ENCODE measurements at regions not wholly inside any gene's neighbourhood (a gene's known extent, or its start where the extent isn't known, plus 50 kb on each side); places are given as distances from the start of the nearest gene placed in this dataset.
"Not testable (repeated sequence)": the region's sequence is repeated elsewhere in the genome, so short reads cannot be mapped to it uniquely, and the experiment has no call there.

DNA sequence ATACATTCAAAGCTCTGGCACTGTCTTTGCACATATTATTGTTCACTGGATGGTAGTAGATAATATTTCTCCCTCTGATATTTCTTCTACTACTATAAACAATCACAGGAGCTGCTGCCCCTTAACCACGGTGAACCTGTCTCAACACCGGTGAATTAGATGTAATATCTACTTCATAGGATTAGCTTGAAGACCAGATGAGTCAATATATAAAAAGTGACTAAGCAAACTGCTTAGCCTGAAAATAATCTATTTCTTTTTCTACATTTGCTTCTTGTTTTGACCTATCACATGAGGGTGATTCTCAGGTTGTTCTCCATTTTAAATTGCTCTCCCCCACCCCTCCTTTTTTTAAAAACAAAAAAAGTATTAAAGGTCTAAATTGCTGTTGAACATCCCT is 645.5 kb downstream of the ANKRD50 start:
- TF ChIP-seq, protein P1, sequence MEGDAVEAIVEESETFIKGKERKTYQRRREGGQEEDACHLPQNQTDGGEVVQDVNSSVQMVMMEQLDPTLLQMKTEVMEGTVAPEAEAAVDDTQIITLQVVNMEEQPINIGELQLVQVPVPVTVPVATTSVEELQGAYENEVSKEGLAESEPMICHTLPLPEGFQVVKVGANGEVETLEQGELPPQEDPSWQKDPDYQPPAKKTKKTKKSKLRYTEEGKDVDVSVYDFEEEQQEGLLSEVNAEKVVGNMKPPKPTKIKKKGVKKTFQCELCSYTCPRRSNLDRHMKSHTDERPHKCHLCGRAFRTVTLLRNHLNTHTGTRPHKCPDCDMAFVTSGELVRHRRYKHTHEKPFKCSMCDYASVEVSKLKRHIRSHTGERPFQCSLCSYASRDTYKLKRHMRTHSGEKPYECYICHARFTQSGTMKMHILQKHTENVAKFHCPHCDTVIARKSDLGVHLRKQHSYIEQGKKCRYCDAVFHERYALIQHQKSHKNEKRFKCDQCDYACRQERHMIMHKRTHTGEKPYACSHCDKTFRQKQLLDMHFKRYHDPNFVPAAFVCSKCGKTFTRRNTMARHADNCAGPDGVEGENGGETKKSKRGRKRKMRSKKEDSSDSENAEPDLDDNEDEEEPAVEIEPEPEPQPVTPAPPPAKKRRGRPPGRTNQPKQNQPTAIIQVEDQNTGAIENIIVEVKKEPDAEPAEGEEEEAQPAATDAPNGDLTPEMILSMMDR (conservative IDR thresholded peaks at IDR 0.05; ENCODE audit: low read depth, low read length): no peak
- no peak overlapping the region for H3K4me3 ChIP-seq (ENCODE audit: low read length)
- no peak for DNase-seq (ENCODE audit: low read depth)

DNA sequence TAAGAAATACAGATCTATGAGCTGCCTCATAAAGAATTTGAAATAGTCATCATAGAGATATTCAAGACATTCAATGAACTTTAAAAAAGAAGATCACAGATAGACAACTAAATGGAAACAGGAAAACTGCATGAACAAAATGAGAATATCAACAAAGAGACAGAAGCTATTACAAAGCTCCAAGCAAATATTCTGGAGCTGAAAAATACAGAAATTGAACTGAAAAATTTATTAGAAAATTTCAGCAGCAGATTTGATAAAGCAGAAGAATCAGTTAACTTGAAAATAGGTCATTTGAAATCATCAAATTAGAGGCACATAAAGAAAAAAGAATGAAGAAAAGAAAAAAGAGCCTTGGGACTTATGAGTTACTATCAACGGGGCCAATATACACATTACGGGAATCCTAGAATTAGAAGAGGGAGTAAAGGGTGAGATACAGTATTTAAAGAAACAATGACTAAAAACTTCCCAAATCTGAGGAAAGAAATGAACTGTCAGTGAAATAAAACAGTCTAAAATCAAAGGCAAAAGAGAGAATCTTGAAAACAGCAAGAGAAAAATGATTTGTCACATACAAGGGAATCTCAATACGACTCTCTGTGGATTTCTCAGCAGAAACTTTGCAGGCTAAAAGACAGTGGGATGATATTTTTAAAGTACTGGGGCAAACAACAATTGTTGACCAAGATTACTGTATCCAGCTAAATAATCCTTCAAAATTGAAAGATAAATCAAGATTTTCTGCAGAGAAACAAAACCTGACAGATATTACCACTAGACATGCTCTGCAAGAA is 641.6 kb downstream of the ANKRD50 start:
- no peak for DNase-seq (ENCODE audit: low read depth)
- H3K4me3 ChIP-seq (ENCODE audit: low read length): no peak overlapping the region
- TF ChIP-seq, protein P1 (conservative IDR thresholded peaks at IDR 0.05; ENCODE audit: low read depth, low read length): no peak

DNA sequence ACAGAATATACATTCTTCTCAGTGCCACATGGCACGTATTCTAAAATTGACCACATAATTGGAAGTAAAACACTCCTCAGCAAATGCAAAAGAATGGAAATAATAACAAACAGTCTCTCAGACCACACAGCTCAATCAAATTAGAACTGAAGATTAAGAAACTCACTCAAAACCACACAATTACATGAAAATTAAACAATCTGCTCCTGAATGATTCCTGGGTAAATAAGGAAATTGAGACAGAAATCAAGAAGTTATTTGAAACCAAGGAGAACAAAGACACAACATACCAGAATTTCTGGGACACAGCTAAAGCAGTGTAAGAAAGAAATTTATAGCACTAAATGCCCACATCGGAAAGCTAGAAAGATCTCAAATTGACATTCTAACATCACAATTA is 637.3 kb downstream of the ANKRD50 start:
- H3K4me3 ChIP-seq (ENCODE audit: low read length): not testable (repeated sequence)

DNA sequence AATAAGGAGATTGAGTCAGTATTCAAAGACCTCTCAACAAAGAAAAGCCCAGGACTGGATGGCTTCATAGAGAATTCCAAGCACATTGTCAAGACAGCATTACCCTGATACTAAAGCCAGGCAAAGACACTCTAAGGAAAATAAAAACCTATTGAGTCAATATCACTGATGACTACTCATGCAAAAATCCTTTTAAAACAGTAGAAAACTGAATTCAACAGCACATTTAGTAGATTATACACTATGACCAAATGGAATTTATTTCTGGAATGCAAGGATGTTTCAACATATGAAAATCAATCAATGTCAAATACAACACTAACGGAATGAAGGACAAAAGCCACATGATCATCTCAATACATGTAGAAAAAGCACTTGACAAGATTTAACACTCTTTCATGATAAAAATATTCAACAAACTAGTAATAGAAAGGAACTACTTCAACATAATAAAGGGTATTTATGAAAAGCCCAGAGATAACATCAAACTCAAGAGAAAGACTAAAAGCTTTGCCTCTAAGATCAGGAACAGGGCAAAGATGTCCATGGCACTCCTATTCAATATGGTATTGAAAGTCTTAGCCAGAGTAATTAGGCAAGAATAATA is 633.3 kb downstream of the ANKRD50 start:
- no peak overlapping the region for H3K4me3 ChIP-seq (ENCODE audit: low read length)
- DNase-seq (ENCODE audit: low read depth): no peak
- TF ChIP-seq, protein P1 (conservative IDR thresholded peaks at IDR 0.05; ENCODE audit: low read depth, low read length): no peak

More for the DNA sequence above, 637.3 kb downstream of the ANKRD50 start:
- not testable (repeated sequence) for DNase-seq (ENCODE audit: low read depth)

DNA sequence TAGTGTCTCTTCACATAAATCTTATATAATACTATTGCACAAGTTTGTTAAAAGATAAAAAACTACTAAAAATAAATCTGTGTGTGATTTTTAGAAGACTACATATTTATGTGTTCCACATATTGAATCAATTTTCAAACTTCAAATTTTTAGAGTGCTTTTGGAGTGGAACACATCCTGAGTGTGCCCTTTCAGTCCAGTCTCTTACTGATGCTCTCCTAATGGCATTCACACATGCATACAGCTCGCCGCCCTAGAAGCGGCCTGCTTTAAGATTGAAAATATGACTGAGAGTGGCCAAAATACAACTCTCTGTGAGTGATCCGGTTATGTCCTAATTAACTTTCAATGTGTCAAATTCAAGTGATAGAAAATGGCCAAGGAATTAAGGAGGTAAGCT is 628.8 kb downstream of the ANKRD50 start:
- TF ChIP-seq, protein P1 (conservative IDR thresholded peaks at IDR 0.05; ENCODE audit: low read depth, low read length): no peak
- DNase-seq (ENCODE audit: low read depth): no peak
- no peak overlapping the region for H3K4me3 ChIP-seq (ENCODE audit: low read length)

DNA sequence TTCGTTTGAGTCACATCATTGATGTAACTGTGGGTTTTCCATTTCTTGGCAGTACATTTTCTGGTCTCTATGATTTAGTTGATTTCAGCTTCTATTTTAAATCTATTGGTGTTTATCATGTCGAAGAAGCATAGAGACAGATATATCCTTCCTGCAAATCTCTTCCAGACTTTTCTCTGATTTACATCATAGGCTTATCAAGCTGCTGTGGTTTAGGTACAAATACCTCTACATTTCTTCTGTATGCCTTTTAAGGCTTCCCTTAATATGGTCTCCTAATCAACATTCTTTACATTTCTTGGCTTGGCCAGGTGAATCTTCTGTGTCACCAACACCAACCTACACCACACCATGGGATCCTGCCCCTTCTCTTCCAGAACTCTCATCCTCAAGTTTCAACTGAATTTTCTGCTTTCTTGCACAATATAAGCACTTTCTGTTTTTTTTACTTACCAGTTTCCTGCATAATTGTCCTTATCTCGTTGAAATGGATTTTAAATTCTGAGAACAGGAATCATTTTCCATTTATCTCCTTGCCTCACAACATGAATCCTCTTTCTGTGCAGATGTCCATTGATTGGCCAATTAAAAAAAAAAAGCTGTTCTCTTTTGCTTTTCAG is 626.9 kb downstream of the ANKRD50 start:
- no peak for DNase-seq (ENCODE audit: low read depth)
- H3K4me3 ChIP-seq (ENCODE audit: low read length): no peak overlapping the region
- TF ChIP-seq, protein P1 (conservative IDR thresholded peaks at IDR 0.05; ENCODE audit: low read depth, low read length): no peak

DNA sequence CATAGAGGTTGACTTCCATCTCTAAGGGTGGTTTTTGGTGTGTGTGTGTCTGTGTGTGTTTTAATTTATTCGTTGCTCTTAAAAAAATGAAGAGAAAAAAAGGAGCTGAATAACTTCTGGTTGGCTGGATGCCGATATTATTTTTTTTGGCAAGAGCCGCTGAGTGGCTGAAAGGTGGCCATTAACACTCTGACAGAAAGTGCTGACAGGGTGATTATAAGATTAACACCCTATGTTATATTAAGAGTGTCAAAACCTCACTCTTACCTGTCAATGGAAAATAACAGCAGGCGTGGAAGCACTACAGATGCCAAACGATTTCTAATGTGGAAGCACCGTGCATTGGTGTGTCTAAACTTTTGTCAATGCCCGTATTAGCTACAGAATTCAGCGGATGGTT is 622.5 kb downstream of the ANKRD50 start:
- TF ChIP-seq, protein P1 (conservative IDR thresholded peaks at IDR 0.05; ENCODE audit: low read depth, low read length): no peak
- no peak for DNase-seq (ENCODE audit: low read depth)
- no peak overlapping the region for H3K4me3 ChIP-seq (ENCODE audit: low read length)
